ENCODE measurements at regions not wholly inside any gene's neighbourhood (a gene's known extent, or its start where the extent isn't known, plus 50 kb on each side); places are given as distances from the start of the nearest gene placed in this dataset.
"Not testable (repeated sequence)": the region's sequence is repeated elsewhere in the genome, so short reads cannot be mapped to it uniquely, and the experiment has no call there.

GRCh38 chr6:125454351-125454750 lies 152.6 kb upstream of the HDDC2 start (continued):
- TF ChIP-seq, protein P1, sequence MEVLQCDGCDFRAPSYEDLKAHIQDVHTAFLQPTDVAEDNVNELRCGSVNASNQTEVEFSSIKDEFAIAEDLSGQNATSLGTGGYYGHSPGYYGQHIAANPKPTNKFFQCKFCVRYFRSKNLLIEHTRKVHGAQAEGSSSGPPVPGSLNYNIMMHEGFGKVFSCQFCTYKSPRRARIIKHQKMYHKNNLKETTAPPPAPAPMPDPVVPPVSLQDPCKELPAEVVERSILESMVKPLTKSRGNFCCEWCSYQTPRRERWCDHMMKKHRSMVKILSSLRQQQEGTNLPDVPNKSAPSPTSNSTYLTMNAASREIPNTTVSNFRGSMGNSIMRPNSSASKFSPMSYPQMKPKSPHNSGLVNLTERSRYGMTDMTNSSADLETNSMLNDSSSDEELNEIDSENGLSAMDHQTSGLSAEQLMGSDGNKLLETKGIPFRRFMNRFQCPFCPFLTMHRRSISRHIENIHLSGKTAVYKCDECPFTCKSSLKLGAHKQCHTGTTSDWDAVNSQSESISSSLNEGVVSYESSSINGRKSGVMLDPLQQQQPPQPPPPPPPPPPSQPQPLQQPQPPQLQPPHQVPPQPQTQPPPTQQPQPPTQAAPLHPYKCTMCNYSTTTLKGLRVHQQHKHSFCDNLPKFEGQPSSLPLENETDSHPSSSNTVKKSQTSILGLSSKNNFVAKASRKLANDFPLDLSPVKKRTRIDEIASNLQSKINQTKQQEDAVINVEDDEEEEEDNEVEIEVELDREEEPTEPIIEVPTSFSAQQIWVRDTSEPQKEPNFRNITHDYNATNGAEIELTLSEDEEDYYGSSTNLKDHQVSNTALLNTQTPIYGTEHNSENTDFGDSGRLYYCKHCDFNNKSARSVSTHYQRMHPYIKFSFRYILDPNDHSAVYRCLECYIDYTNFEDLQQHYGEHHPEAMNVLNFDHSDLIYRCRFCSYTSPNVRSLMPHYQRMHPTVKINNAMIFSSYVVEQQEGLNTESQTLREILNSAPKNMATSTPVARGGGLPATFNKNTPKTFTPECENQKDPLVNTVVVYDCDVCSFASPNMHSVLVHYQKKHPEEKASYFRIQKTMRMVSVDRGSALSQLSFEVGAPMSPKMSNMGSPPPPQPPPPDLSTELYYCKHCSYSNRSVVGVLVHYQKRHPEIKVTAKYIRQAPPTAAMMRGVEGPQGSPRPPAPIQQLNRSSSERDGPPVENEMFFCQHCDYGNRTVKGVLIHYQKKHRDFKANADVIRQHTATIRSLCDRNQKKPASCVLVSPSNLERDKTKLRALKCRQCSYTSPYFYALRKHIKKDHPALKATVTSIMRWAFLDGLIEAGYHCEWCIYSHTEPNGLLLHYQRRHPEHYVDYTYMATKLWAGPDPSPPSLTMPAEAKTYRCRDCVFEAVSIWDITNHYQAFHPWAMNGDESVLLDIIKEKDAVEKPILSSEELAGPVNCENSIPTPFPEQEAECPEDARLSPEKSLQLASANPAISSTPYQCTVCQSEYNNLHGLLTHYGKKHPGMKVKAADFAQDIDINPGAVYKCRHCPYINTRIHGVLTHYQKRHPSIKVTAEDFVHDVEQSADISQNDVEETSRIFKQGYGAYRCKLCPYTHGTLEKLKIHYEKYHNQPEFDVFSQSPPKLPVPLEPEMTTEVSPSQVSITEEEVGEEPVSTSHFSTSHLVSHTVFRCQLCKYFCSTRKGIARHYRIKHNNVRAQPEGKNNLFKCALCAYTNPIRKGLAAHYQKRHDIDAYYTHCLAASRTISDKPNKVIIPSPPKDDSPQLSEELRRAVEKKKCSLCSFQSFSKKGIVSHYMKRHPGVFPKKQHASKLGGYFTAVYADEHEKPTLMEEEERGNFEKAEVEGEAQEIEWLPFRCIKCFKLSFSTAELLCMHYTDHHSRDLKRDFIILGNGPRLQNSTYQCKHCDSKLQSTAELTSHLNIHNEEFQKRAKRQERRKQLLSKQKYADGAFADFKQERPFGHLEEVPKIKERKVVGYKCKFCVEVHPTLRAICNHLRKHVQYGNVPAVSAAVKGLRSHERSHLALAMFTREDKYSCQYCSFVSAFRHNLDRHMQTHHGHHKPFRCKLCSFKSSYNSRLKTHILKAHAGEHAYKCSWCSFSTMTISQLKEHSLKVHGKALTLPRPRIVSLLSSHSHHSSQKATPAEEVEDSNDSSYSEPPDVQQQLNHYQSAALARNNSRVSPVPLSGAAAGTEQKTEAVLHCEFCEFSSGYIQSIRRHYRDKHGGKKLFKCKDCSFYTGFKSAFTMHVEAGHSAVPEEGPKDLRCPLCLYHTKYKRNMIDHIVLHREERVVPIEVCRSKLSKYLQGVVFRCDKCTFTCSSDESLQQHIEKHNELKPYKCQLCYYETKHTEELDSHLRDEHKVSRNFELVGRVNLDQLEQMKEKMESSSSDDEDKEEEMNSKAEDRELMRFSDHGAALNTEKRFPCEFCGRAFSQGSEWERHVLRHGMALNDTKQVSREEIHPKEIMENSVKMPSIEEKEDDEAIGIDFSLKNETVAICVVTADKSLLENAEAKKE (CRISPR knock-in tag; IDR thresholded peaks at IDR 0.05), result no peak

GRCh38 chr6:125458493-125458892 lies 156.7 kb upstream of the HDDC2 start:
- not testable (repeated sequence) for H3K27me3 ChIP-seq (ENCODE audit: insufficient read depth); H3K4me1 Mint-ChIP-seq; H3K9me2 ChIP-seq (ENCODE audit: insufficient read depth); H3K27ac ChIP-seq (ENCODE audit: low read depth); H3K36me3 ChIP-seq (ENCODE audit: insufficient read depth); DNase-seq (ENCODE audit: low spot score); H3K4me3 ChIP-seq; H3K4me3 Mint-ChIP-seq; H4K20me1 ChIP-seq (replicated peaks; ENCODE audit: insufficient read depth); H3K27ac Mint-ChIP-seq; H3K4me1 ChIP-seq (ENCODE audit: insufficient read depth); H3F3A ChIP-seq (replicated peaks; ENCODE audit: low read depth); ATAC-seq; H3K79me2 ChIP-seq (replicated peaks; ENCODE audit: insufficient read depth); H3K4me2 ChIP-seq; H2AFZ ChIP-seq; H3K27me3 Mint-ChIP-seq (ENCODE audit: insufficient read depth, low read depth, poor library complexity)
- Mint-ChIP-seq H3K9me3 (peaks cover 62% of the 10 kb centered on the region), H3K36me3 (ENCODE audit: low read depth) (peaks cover 41% of the 10 kb centered on the region)

DNA sequence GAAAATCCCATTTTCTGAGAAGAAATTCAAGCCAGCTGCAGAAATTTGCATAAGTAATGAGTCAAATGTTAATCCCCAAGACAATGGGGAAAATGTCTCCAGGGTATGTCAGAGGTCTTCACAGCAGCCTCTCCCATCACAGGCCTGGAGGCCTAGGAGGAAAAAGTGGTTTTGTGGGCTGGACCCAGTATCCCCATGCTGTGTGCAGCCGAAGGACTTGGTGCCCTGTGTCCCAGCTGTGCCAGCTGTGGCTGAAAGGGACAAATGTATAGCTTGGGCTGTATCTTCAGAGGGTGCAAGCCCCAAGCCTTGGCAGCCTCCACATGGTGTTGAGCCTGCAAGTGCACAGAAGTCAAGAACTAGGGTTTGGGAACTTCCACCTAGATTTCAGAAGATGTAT lies 163.6 kb upstream of the HDDC2 start:
- H3K4me3 ChIP-seq; H4K20me1 ChIP-seq (replicated peaks; ENCODE audit: insufficient read depth); H3K27me3 Mint-ChIP-seq (ENCODE audit: insufficient read depth, low read depth, poor library complexity); H3K79me2 ChIP-seq (replicated peaks; ENCODE audit: insufficient read depth); H3F3A ChIP-seq (replicated peaks; ENCODE audit: low read depth); DNase-seq (ENCODE audit: low spot score); H3K9me2 ChIP-seq (ENCODE audit: insufficient read depth); H3K27me3 ChIP-seq (ENCODE audit: insufficient read depth); ATAC-seq; H3K4me2 ChIP-seq; H3K4me3 Mint-ChIP-seq; H3K27ac Mint-ChIP-seq; H3K36me3 ChIP-seq (ENCODE audit: insufficient read depth); H2AFZ ChIP-seq; H3K27ac ChIP-seq (ENCODE audit: low read depth): not testable (repeated sequence)
- H3K9me3 Mint-ChIP-seq, result peaks cover 39% of the 10 kb centered on the region
- H3K4me1 ChIP-seq (ENCODE audit: insufficient read depth), result peaks cover 17% of the 10 kb centered on the region; the same call in 1 of the 2 replicates
- peaks cover 36% of the 10 kb centered on the region for H3K36me3 Mint-ChIP-seq (ENCODE audit: low read depth)
- H3K4me1 Mint-ChIP-seq, result peaks cover 15% of the 10 kb centered on the region

Data from GM23338 (cell line).